GM13977 (cell line): ENCODE measurements at regions not wholly inside any gene's neighbourhood (a gene's known extent, or its start where the extent isn't known, plus 50 kb on each side); places are given as distances from the start of the nearest gene placed in this dataset.

Experiments
- DNase-seq: peaks from one replicate; pipeline ENCODE4 v3.0.0; 2012; ENCODE audit warnings: low spot score
- in situ Hi-C: fragments of 300-500 bp; cut with MboI; formaldehyde crosslinking; loops from one replicate; pipeline ENCODE4 v1.12.0; 2022; ENCODE audit warnings: low sequenced_read_pairs, low pct_unique_long_range_greater_than_20kb, mixed read lengths, inconsistent platforms; ENCODE audit not compliant: unreplicated experiment
- TF ChIP-seq, protein P1 (sequence below): IDR thresholded peaks from 2 replicates; pipeline ENCODE4 v1.5.1; 2012; ENCODE audit warnings: mild to moderate bottlenecking, control low read depth; ENCODE audit not compliant: insufficient read depth; ENCODE audit errors: extremely low read depth, missing control alignments

DNA sequence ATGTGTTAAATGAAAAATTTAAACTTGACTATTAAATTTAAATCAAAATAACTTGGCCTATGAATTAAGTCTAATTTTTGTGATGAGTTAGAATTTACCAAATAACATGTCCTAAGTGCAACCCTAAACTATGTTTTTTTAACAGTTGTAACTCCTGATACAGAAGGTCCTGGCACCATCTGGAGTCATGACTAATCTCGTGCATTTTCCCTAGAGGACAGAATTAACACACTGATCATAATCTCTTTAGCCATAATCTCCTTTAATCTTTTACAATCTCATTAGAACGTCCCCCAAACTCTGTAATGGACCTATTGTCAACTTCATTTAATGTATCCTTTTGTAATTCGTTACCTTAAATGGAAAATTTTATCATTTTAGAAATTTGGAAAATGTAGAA, 100.6 kb downstream of the SUCNR1 start:
- TF ChIP-seq, protein P1, sequence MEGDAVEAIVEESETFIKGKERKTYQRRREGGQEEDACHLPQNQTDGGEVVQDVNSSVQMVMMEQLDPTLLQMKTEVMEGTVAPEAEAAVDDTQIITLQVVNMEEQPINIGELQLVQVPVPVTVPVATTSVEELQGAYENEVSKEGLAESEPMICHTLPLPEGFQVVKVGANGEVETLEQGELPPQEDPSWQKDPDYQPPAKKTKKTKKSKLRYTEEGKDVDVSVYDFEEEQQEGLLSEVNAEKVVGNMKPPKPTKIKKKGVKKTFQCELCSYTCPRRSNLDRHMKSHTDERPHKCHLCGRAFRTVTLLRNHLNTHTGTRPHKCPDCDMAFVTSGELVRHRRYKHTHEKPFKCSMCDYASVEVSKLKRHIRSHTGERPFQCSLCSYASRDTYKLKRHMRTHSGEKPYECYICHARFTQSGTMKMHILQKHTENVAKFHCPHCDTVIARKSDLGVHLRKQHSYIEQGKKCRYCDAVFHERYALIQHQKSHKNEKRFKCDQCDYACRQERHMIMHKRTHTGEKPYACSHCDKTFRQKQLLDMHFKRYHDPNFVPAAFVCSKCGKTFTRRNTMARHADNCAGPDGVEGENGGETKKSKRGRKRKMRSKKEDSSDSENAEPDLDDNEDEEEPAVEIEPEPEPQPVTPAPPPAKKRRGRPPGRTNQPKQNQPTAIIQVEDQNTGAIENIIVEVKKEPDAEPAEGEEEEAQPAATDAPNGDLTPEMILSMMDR = no peak
- in situ Hi-C loops = no loop called here
- DNase-seq = no peak

- TF ChIP-seq, protein P1 = no peak
- DNase-seq = no peak
- in situ Hi-C loops = no loop called here
Measured at GRCh38 chr3:151976211-151977050, 103.0 kb downstream of the SUCNR1 start.

- TF ChIP-seq, protein P1 = no peak
- in situ Hi-C loops = no loop called here
- no peak for DNase-seq
Measured at GRCh38 chr3:151979906-151980305, 106.5 kb downstream of the SUCNR1 start.

- TF ChIP-seq, protein P1 = no peak
- no peak for DNase-seq
- in situ Hi-C loops = no loop called here
Measured at GRCh38 chr3:151983538-151983937, 110.1 kb downstream of the SUCNR1 start.

DNA sequence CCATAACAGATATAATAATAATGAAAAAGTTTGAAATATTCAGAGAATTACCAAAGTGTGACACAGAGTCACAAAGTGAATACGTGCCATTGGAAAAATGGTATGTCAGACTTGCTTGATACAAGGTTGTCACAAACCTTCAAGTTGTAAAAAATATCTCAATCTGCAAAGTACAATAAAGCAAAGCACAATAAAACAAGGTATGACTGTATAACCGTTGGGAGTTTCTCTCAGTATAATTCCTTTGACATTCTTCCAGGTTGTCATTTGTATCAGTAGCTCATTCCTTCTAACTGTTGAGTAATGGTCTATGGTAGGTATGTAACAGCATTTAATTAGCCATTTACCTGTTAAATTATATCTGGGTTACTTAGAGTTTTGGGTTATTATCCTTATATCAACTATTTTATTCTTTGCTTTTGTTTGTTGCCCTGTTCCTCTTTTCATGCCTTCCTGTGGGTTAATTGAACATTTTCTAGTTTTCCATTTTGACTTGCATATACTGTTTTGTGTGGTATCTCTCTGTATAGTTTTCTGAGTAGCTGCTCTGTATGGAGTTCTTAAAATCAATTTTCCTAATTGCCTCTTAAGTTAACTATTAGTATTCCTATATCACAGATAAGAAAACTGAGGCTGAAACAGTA, 112.5 kb downstream of the SUCNR1 start:
- in situ Hi-C loops = no loop called here
- TF ChIP-seq, protein P1 = no peak
- DNase-seq = no peak

- TF ChIP-seq, protein P1 = no peak
- in situ Hi-C loops = no loop called here
- DNase-seq = no peak
Measured at GRCh38 chr3:151987893-151988292, 114.5 kb downstream of the SUCNR1 start.
